Adipocyte (in vitro differentiated cells): ENCODE measurements at regions not wholly inside any gene's neighbourhood (a gene's known extent, or its start where the extent isn't known, plus 50 kb on each side); places are given as distances from the start of the nearest gene placed in this dataset.

Experiments used
- DNase-seq: peaks from one replicate; pipeline ENCODE4 v3.0.0-alpha.2; 2015; ENCODE audit warnings: low read depth
- H3K27me3 ChIP-seq: replicated peaks from 2 replicates; pipeline ENCODE4 v1.7.0; 2013; ENCODE audit warnings: mild to moderate bottlenecking, low read length, moderate library complexity; ENCODE audit not compliant: control insufficient read depth, insufficient read depth
- H3K36me3 ChIP-seq: 2 replicates; pipeline ENCODE4 v1.7.0; 2013; ENCODE audit warnings: low read length, mild to moderate bottlenecking, moderate library complexity; ENCODE audit not compliant: control insufficient read depth, insufficient read depth, severe bottlenecking
- H3K4me1 ChIP-seq: 2 replicates; pipeline ENCODE4 v1.7.0; 2013; ENCODE audit warnings: mild to moderate bottlenecking, low read length, moderate library complexity; ENCODE audit not compliant: control insufficient read depth, insufficient read depth
- H3K4me3 ChIP-seq: 2 replicates; pipeline ENCODE4 v1.7.0; 2013; ENCODE audit warnings: mild to moderate bottlenecking, low read length, moderate library complexity
- H3K9ac ChIP-seq: 2 replicates; pipeline ENCODE4 v1.7.0; 2013; ENCODE audit warnings: mild to moderate bottlenecking, low read length, moderate library complexity
- H3K9me3 ChIP-seq: 2 replicates; pipeline ENCODE4 v1.7.0; 2013; ENCODE audit warnings: mild to moderate bottlenecking, low read length, moderate library complexity; ENCODE audit not compliant: control insufficient read depth

DNA sequence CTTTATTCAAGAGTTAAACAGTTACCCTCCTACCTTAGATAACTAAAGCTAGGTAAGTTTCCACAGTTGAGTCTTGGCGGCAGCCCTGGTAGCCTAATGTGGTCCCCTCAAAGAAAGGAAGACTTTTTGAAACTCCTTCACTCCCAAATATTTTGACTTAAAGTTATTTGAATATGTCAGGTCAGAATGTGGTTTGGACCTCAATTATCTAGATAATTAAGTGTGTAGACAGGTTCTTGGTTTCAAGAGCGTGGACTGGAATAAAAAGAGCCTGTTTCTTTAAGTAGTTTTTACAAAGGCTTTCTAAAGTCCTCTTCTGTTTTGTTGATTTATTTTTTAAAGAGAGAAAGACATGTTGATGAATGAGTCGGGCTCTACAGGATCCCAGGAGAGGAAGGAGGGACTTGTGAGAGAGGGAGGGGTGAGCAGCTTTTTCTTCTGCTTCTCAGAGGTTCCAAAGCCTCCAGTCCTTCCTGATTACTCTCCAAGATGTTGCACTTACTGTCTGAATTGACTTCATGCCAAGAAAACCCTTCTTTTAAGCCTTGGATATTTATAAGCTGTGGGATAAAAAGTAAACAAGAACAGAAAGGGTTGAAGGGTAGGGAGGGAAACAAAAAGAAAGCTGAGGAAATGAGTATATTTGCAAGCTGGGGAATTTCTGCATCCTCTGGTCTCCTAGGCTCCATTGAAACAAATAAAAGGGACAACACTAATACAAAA is 457.4 kb downstream of the IGSF11 start:
- DNase-seq = no peak
- H3K36me3 ChIP-seq = no peaks in the 10 kb centered on the region
- no peaks in the 10 kb centered on the region for H3K4me1 ChIP-seq
- H3K9ac ChIP-seq = no peak overlapping the region
- no peak overlapping the region for H3K4me3 ChIP-seq
- no peaks in the 10 kb centered on the region for H3K27me3 ChIP-seq
- H3K9me3 ChIP-seq = no peaks in the 10 kb centered on the region

- no peaks in the 10 kb centered on the region for H3K27me3 ChIP-seq
- H3K4me3 ChIP-seq = no peak overlapping the region
- H3K36me3 ChIP-seq = no peaks in the 10 kb centered on the region
- no peak overlapping the region for H3K9ac ChIP-seq
- DNase-seq = no peak
- H3K9me3 ChIP-seq = no peaks in the 10 kb centered on the region
- no peaks in the 10 kb centered on the region for H3K4me1 ChIP-seq
These were observed 456.1 kb downstream of the IGSF11 start for GRCh38 chr3:118578559-118578958.

GRCh38 chr3:118587037-118587741 is 447.5 kb downstream of the IGSF11 start:
- Histone ChIP-seq H3K36me3 (no peaks in the 10 kb centered on the region), H3K27me3 (no peaks in the 10 kb centered on the region), H3K9me3 (peaks cover 3% of the 10 kb centered on the region), H3K4me3 (no peak overlapping the region), H3K9ac (no peak overlapping the region), H3K4me1 (no peaks in the 10 kb centered on the region)
- no peak for DNase-seq

- Histone ChIP-seq H3K9ac (no peak overlapping the region), H3K4me3 (no peak overlapping the region)
- DNase-seq = no peak
These were observed 446.8 kb downstream of the IGSF11 start for GRCh38 chr3:118587847-118588246.

DNA sequence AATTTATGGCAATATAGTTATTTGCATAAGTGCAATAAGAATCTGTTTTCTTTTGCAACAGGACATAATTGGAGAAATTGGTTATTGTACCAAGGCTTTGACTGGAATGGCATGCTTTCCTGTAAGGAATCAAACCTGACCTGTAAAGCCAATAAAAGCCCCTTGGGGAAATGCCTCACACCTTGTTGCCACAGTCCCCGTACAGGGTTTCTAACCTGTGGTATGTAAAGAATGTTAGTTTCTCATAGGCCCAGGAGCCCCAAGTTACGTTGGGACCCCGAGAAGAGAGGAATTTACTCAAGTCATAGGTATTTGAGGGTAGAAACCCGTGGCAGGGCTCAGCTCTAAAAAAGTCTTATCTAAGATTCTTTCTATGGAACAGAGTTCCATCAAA is 441.4 kb downstream of the IGSF11 start:
- Histone ChIP-seq H3K27me3 (no peaks in the 10 kb centered on the region), H3K9me3 (peaks cover 9% of the 10 kb centered on the region), H3K36me3 (no peaks in the 10 kb centered on the region), H3K9ac (no peak overlapping the region), H3K4me3 (no peak overlapping the region), H3K4me1 (no peaks in the 10 kb centered on the region)
- no peak for DNase-seq

More at GRCh38 chr3:118587847-118588246, 446.8 kb downstream of the IGSF11 start:
- Histone ChIP-seq H3K27me3 (no peaks in the 10 kb centered on the region), H3K4me1 (no peaks in the 10 kb centered on the region), H3K9me3 (peaks cover 3% of the 10 kb centered on the region), H3K36me3 (no peaks in the 10 kb centered on the region)

- Histone ChIP-seq H3K9ac (no peak overlapping the region), H3K9me3 (peaks cover 9% of the 10 kb centered on the region), H3K27me3 (no peaks in the 10 kb centered on the region), H3K4me3 (no peak overlapping the region), H3K36me3 (no peaks in the 10 kb centered on the region), H3K4me1 (no peaks in the 10 kb centered on the region)
- no peak for DNase-seq
These were observed 437.5 kb downstream of the IGSF11 start for GRCh38 chr3:118597184-118597583.

DNA sequence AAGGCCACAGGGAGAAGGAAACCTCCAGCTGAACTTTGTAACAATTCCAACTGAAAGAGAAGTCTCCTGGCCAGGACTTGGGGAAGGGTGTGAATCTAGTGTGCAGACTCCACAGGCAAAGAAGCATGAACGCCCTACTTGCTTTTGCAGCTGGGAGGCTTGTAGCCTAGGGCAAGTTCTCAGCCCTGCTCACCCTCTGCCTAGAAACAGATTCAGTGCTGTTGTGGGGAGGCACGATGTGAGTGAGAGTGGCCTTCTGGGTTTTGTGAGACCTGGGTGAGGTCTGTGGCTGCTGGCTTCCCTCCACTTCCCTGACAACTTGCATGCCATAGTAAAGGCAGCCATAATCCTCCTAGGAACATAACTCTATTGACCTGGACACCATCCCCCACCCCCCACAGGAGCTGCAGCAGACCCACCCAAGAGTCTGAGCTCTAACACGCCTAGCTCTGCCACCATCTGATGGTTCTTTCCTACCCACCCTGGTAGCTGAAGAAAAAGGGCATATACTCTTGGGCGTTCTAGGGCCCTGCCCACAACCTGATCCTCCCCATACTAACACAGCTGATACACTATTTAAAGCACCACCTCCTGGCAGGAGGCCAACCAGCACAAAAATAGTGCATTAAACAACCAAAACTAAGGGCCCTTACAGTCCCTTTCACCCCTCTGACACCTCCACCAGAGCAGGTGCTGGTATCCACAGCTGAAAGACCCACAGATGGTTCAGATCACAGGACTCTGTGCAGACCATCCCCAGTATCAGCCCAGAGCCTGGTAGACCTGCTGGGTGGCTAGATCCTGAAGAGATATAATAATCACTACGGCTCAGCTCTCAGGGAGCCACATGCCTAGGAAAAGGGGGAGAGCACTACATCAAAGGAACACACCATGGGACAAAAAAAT is 426.5 kb downstream of the IGSF11 start:
- Histone ChIP-seq H3K4me3 (no peak overlapping the region), H3K27me3 (no peaks in the 10 kb centered on the region), H3K9ac (no peak overlapping the region), H3K9me3 (peaks cover 3% of the 10 kb centered on the region), H3K4me1 (no peaks in the 10 kb centered on the region), H3K36me3 (no peaks in the 10 kb centered on the region)
- DNase-seq = no peak

- Histone ChIP-seq H3K27me3 (no peaks in the 10 kb centered on the region), H3K9me3 (no peaks in the 10 kb centered on the region), H3K4me1 (no peaks in the 10 kb centered on the region), H3K36me3 (no peaks in the 10 kb centered on the region), H3K4me3 (no peak overlapping the region), H3K9ac (no peak overlapping the region)
- DNase-seq = no peak
These were observed 416.2 kb downstream of the IGSF11 start for GRCh38 chr3:118618247-118619040.

GRCh38 chr3:118626453-118626852 is 408.2 kb downstream of the IGSF11 start:
- H3K9ac ChIP-seq = no peak overlapping the region

DNA sequence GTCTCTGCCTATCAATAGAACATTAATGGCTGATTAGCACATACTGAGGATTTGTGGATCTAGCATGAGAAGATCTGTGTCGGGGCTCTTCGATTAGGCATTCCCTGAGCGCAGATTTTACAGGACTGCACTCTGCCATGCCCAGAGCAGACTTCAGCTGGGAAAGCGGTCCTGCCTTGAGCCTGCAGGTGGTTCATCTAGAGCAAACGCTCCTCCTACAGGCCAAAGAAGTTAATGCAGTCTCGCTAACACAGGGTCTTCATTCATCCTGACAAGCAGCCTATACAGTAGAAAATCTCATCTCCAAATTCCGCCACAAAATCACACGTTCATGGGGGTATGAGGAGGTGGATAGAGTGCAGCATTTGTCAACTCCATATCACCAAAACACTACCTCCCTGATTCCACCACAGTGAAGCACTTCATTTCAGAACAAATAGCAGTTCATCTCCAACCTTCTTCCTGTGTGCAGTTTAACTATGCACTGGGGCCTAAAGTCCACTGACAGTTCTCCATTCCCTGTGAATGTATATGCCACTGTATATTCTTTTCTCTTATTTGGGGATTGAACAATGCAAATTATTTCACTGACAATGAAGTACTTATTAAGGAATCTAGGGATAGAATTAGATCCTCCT is 405.8 kb downstream of the IGSF11 start:
- no peak overlapping the region for H3K4me3 ChIP-seq
- no peaks in the 10 kb centered on the region for H3K4me1 ChIP-seq
- no peaks in the 10 kb centered on the region for H3K27me3 ChIP-seq
- DNase-seq = peak; percentile 83
- no peaks in the 10 kb centered on the region for H3K36me3 ChIP-seq
- H3K9ac ChIP-seq = no peak overlapping the region
- H3K9me3 ChIP-seq = no peaks in the 10 kb centered on the region

More at GRCh38 chr3:118626453-118626852, 408.2 kb downstream of the IGSF11 start:
- Histone ChIP-seq H3K36me3 (no peaks in the 10 kb centered on the region), H3K4me1 (no peaks in the 10 kb centered on the region), H3K9me3 (no peaks in the 10 kb centered on the region), H3K4me3 (no peak overlapping the region), H3K27me3 (no peaks in the 10 kb centered on the region)
- no peak for DNase-seq
